ENCODE measurements at regions not wholly inside any gene's neighbourhood (a gene's known extent, or its start where the extent isn't known, plus 50 kb on each side); places are given as distances from the start of the nearest gene placed in this dataset.

- H3K9me3 Mint-ChIP-seq (ENCODE audit: unreplicated experiment) = no peaks in the 10 kb centered on the region
- H3K4me3 Mint-ChIP-seq (ENCODE audit: unreplicated experiment) = no peak overlapping the region
- H3K27me3 Mint-ChIP-seq (ENCODE audit: unreplicated experiment) = no peaks in the 10 kb centered on the region
- H3K27ac Mint-ChIP-seq (ENCODE audit: unreplicated experiment) = no peak overlapping the region
- no peak for TF ChIP-seq CTCF (IDR thresholded peaks at IDR 0.05; ENCODE audit: unreplicated experiment)
- peaks cover 31% of the 10 kb centered on the region for H3K4me1 Mint-ChIP-seq (ENCODE audit: unreplicated experiment)
- no peaks in the 10 kb centered on the region for H3K36me3 Mint-ChIP-seq (ENCODE audit: low read depth, unreplicated experiment)
- no peak for DNase-seq (ENCODE audit: low spot score)
Observed at GRCh38 chr7:25493805-25494366, 265.6 kb upstream of the NPVF start.

- no peak for DNase-seq (ENCODE audit: low spot score)
- no peaks in the 10 kb centered on the region for H3K36me3 Mint-ChIP-seq (ENCODE audit: low read depth, unreplicated experiment)
- H3K27ac Mint-ChIP-seq (ENCODE audit: unreplicated experiment) = no peak overlapping the region
- peaks cover 31% of the 10 kb centered on the region for H3K4me1 Mint-ChIP-seq (ENCODE audit: unreplicated experiment)
- H3K4me3 Mint-ChIP-seq (ENCODE audit: unreplicated experiment) = no peak overlapping the region
- H3K27me3 Mint-ChIP-seq (ENCODE audit: unreplicated experiment) = no peaks in the 10 kb centered on the region
- no peak for TF ChIP-seq CTCF (IDR thresholded peaks at IDR 0.05; ENCODE audit: unreplicated experiment)
- H3K9me3 Mint-ChIP-seq (ENCODE audit: unreplicated experiment) = no peaks in the 10 kb centered on the region
Observed at GRCh38 chr7:25494896-25495295, 266.6 kb upstream of the NPVF start.

GRCh38 chr7:25495342-25496250, 267.3 kb upstream of the NPVF start:
- TF ChIP-seq CTCF (IDR thresholded peaks at IDR 0.05; ENCODE audit: unreplicated experiment) = no peak
- Mint-ChIP-seq H3K36me3 (ENCODE audit: low read depth, unreplicated experiment) (no peaks in the 10 kb centered on the region), H3K4me3 (ENCODE audit: unreplicated experiment) (no peak overlapping the region), H3K4me1 (ENCODE audit: unreplicated experiment) (peaks cover 31% of the 10 kb centered on the region), H3K27ac (ENCODE audit: unreplicated experiment) (no peak overlapping the region), H3K9me3 (ENCODE audit: unreplicated experiment) (no peaks in the 10 kb centered on the region), H3K27me3 (ENCODE audit: unreplicated experiment) (no peaks in the 10 kb centered on the region)
- DNase-seq (ENCODE audit: low spot score) = no peak

GRCh38 chr7:25496476-25497368, 268.4 kb upstream of the NPVF start:
- no peak overlapping the region for H3K4me3 Mint-ChIP-seq (ENCODE audit: unreplicated experiment)
- peaks cover 31% of the 10 kb centered on the region for H3K4me1 Mint-ChIP-seq (ENCODE audit: unreplicated experiment)
- no peaks in the 10 kb centered on the region for H3K9me3 Mint-ChIP-seq (ENCODE audit: unreplicated experiment)
- DNase-seq (ENCODE audit: low spot score) = no peak
- H3K36me3 Mint-ChIP-seq (ENCODE audit: low read depth, unreplicated experiment) = no peaks in the 10 kb centered on the region
- peak overlapping the region; percentile 65 for H3K27ac Mint-ChIP-seq (ENCODE audit: unreplicated experiment)
- H3K27me3 Mint-ChIP-seq (ENCODE audit: unreplicated experiment) = no peaks in the 10 kb centered on the region
- no peak for TF ChIP-seq CTCF (IDR thresholded peaks at IDR 0.05; ENCODE audit: unreplicated experiment)
